ENCODE measurements at regions not wholly inside any gene's neighbourhood (a gene's known extent, or its start where the extent isn't known, plus 50 kb on each side); places are given as distances from the start of the nearest gene placed in this dataset.

DNA sequence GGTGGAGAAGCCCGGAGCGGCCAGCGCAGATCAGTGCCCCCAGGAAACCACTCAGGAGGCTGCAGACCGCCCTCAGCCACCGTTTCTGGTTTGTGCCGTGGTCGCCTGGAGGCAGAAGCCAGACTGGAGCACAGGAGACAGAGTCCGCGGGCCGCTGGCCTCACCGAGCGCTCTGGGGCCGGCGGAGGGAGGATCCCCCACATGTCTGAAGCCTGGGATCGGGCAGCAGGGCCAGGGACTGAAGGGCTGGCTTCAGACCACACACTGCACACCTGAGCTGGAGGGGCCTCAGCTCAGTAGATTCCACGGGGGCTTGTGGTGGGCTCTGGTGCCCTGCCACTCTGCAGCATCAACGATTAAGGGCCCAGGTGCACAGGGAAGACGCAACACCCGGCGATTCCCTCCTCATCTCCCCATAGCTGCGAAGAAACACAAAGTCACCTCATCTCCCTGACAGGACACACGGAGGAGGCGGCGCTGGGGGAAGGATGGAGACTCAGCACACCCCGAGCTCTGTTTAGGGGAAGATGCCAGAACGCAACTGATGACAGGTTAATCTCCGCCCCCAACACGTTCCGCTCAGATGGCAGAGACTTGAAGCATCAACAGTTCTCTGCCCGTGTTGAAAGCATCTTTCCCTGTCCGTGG is 408.1 kb downstream of the GALR1 start:
- no peak for DNase-seq

- peak in 1 of 56 donors; percentile 23 for DNase-seq
These were observed 408.6 kb downstream of the GALR1 start for GRCh38 chr18:77658299-77658662.

DNA sequence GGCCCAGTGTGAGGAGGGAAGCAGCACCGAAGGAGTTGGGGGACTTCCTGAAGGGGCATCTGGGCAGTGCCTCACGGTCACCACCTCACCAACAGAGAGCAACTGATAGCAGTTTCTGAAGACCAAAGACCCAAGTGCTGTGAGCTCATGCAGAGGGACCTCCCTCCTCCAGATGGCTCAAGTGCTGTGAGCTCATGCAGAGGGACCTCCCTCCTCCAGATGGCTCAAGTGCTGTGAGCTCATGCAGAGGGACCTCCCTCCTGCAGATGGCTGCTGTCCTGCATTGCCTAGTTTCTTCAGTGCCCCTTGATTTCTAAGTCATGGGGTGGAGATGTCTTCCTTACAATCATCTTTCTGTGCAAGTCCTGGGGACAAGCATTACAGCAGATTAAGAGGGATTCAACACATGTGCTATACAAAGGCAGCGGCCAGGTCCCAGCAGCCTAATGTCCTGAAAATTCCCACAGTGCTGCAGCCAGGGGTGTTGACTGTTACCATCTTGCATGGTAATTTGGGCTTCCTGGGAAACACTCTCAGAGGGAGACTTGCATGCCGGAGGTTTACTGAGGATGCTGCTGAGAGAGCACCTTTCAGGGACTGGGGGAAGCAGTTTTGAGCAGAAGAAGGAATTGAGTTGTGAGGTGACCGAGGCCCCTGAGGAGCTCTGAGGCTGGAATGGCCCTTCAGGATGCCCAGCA is 409.3 kb downstream of the GALR1 start:
- no peak for DNase-seq

- DNase-seq, result no peak
These were observed 417.0 kb downstream of the GALR1 start for GRCh38 chr18:77666613-77667012.

DNA sequence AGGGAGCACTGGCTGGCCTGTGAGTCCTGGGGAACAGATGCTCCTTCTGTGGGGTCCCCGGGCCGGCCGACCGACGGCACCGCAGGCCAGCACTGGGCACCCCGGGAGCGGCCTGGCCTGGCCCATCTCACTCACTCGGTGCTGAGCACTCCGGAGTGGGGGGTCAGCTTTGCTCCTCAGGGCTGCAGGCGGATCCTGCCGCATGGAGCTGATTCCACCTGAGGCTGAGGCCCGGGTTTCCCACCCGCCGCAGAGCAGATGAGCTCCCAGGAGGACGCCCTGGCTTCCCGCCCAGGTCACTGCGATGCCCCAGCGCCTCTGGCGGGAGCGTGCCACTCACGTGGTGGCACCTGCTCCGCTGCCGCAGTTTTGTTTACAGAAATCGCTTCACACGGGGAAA is 418.6 kb downstream of the GALR1 start:
- no peak for DNase-seq

DNA sequence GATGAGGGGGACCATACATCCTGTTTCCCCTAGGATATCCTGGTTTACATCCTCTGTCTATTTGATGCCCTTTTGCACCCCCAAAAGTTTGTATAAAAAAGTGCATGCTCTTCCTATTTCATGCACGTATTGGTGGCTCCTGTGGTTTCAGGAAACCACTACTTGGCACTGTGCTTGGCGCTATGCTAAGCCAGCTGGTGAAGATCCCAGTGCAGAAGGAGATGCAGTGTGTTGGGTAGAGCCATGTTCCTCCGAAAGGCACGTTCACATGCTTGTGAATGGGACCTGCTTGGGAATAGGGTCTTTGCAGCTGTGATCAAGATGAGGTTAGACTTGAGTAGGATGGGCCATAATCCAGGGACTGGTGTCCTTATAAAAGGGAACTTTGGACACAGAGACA is 419.7 kb downstream of the GALR1 start:
- no peak for DNase-seq

- no peak for DNase-seq
These were observed 422.0 kb downstream of the GALR1 start for GRCh38 chr18:77671456-77672167.

DNA sequence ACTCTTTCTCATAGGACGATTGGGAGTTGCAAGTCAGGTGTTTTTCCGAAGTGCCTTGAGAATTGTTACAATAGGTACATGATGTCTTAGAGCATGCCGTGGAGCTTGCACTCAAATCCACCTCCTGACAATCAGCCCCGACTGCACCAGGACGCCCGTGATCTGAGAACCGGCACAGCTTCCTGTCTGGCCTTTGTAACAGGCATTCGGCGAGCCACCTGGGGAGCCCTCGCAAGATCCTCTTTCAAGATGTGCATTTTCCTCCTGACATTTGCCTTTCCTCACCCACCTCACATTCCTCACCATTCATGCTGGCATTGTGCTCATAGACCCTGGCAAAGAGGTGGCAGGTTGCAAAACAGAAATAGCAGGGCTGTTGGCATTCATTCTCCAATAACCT is 427.3 kb downstream of the GALR1 start:
- DNase-seq, result no peak

DNA sequence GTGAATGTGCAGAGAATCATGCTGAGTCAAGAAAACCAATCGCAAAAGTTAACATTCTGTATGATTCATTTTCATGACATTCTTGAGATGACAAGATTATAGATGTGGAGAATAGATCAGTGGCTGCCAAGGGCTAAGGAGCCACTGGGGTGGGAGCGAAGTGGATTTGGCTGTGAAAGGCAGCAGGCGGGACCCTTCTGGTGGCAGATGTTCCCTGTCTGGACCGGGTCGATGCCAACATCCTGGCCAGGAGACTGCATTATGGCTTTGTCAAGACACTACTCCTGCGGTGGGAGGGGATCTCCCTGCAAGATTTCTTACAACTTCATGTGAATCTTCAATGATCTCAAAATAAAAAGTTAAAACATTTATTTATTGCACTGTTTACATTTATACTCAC is 427.9 kb downstream of the GALR1 start:
- DNase-seq, result no peak

GRCh38 chr18:77679869-77680268 is 430.2 kb downstream of the GALR1 start:
- no peak for DNase-seq

GRCh38 chr18:77700051-77700450 is 450.4 kb downstream of the GALR1 start:
- DNase-seq, result no peak

DNA sequence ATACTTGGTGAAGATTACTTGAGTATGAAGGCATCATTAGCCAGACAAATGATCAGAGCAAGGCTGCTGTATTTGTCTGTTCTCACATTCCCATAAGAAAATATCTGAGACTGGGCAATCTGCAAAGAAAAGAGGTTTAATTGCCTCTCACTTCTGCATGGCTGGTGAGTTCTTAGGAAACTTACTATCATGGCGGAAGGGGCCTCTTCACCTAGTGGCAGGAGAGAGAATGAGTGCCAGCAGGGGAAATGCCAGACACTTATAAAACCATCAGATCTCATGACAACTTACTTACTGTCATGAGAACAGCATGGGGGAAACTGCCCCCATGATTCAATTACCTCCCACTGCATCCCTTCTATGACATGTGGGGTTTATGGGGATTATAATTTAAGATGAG is 452.3 kb downstream of the GALR1 start:
- no peak for DNase-seq

- peak in 5 of 56 donors; percentile 1 to 21 (median 7) for DNase-seq
These were observed 453.0 kb downstream of the GALR1 start for GRCh38 chr18:77702686-77703085.

DNA sequence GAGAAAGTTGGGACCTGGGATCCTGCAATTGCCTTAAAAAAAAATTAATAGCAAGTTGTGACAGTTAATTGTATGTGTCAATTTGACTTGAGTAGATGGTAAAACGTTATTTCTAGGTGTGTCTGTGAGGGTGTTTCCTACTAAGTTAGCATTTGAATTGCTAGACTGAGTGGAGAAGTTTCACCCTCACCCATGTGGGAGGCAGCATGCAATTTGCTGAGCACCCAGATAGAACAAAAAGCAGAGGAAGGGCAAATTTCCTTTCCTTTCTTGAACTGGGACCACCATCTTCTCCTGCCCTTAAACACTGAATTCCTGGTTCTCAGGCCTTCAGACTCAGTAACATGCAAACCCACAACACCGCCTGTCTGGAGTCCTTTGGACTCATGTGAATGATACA is 455.7 kb downstream of the GALR1 start:
- no peak for DNase-seq

GRCh38 chr18:77708826-77709506 is 459.3 kb downstream of the GALR1 start:
- no peak for DNase-seq

DNA sequence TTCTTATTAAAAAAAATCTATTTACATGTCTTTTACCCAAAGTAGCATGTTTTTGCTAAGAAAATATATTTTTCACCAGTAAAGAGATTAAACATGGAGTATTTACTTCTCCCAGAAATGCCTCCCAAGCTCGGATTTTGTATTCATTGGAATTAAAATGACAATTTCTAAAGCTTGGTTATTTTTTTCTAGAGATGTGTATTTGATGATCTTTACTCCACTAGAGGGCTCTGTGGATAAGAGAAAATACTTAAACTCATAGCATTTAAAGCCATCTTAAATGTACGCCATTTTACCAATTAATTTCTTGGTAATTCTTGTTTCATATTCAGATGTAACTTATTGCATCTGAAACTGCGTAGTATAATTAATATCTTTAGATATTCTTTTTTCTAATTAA is 461.4 kb downstream of the GALR1 start:
- no peak for DNase-seq

GRCh38 chr18:77714716-77715115 is 465.1 kb downstream of the GALR1 start:
- no peak for DNase-seq

- no peak for DNase-seq
These were observed 466.6 kb downstream of the GALR1 start for GRCh38 chr18:77716282-77716681.

GRCh38 chr18:77733292-77733903 is 483.8 kb downstream of the GALR1 start:
- DNase-seq, result no peak

DNA sequence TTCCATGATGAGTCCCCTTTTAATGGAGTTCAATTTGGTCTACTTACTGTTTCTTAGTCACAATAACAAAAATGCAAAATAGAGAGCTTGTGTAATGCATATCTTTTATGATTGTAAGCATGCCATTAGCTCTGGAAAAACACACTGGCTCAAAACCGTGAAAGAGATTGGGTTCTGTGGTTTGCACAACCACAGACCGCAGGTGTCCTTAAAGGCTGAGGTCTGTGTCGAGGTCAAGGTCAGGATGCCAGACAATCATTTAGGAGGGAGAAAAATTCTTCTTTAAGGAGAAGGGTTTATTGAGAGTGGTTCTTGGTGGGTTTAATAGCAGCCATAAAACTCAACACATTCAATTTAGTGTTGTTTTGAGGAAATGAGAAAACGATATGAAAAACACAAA is 487.2 kb downstream of the GALR1 start:
- no peak for DNase-seq

- DNase-seq, result no peak
These were observed 487.8 kb downstream of the GALR1 start for GRCh38 chr18:77737405-77737804.

DNA sequence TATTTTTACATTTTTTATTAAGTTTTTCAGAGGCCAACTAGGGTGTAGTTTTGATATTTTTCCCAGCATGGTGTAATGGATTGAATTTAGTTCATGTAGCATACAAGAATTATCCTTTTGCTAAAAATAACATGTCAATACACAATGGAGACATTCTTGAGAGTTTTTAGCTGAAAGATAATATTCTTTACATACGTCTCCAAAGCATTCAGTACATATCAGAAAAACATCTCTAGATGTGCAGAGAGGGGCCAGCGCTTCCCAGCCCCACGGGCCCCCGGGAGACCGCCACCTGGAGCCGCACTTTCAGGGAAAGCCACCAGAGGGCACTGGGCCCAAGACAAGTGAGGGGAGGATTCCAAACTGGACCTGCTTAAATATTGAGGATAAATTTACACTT is 499.4 kb downstream of the GALR1 start:
- no peak for DNase-seq
